Mesothelial cell of epicardium (in vitro differentiated cells): ENCODE measurements at regions not wholly inside any gene's neighbourhood (a gene's known extent, or its start where the extent isn't known, plus 50 kb on each side); places are given as distances from the start of the nearest gene placed in this dataset.

Source experiments
- DNase-seq, 2 experiments: peaks; one replicate each; pipeline ENCODE4 v3.0.0; 2021; ENCODE audit warnings: low spot score in 2 of 2; ENCODE audit not compliant: unreplicated experiment in 2 of 2
- H3K27ac Mint-ChIP-seq: 2 replicates; pipeline ENCODE4 v1.8.0; 2021; ENCODE audit warnings: mixed read lengths
- H3K27me3 Mint-ChIP-seq: 2 replicates; pipeline ENCODE4 v1.8.0; 2021; ENCODE audit warnings: low read depth, mixed read lengths
- H3K36me3 Mint-ChIP-seq: 2 replicates; pipeline ENCODE4 v1.8.0; 2021; ENCODE audit warnings: mixed read lengths
- H3K4me1 Mint-ChIP-seq: 2 replicates; pipeline ENCODE4 v1.8.0; 2021; ENCODE audit warnings: mixed read lengths
- H3K4me3 Mint-ChIP-seq: 2 replicates; pipeline ENCODE4 v1.8.0; 2021; ENCODE audit warnings: mild to moderate bottlenecking, moderate library complexity, mixed read lengths
- H3K9me3 Mint-ChIP-seq: 2 replicates; pipeline ENCODE4 v1.8.0; 2021; ENCODE audit warnings: mixed read lengths
- TF ChIP-seq, protein P1 (sequence below): fragments of 200-600 bp; sonication (generic); IDR thresholded peaks from one replicate; pipeline ENCODE4 v1.5.0; 2021; ENCODE audit warnings: antibody characterized with exemption; ENCODE audit not compliant: unreplicated experiment

DNA sequence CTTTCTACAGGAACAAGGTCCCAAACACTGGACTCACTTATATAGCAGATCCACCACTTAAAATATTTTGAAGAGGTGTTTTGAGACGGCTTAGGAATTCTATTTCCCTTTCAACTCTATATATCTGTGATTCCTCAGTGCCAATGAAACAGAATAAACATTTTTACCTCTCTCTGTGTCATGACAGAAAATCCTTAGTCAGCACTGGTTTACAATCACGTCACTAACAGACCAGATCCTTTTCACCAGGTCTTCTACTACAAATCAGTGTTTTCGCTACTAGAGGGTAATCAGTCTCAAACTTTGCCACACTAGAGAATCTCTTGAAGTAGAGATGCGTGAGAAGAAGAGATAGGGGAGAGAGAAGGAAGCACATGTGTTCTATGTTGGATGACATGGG is 325.6 kb downstream of the SS18 start:
- Mint-ChIP-seq H3K27ac (no peak overlapping the region), H3K4me1 (no peaks in the 10 kb centered on the region), H3K4me3 (no peak overlapping the region), H3K9me3 (peaks cover 10% of the 10 kb centered on the region), H3K27me3 (peaks cover 2% of the 10 kb centered on the region), H3K36me3 (no peaks in the 10 kb centered on the region)
- TF ChIP-seq, protein P1, sequence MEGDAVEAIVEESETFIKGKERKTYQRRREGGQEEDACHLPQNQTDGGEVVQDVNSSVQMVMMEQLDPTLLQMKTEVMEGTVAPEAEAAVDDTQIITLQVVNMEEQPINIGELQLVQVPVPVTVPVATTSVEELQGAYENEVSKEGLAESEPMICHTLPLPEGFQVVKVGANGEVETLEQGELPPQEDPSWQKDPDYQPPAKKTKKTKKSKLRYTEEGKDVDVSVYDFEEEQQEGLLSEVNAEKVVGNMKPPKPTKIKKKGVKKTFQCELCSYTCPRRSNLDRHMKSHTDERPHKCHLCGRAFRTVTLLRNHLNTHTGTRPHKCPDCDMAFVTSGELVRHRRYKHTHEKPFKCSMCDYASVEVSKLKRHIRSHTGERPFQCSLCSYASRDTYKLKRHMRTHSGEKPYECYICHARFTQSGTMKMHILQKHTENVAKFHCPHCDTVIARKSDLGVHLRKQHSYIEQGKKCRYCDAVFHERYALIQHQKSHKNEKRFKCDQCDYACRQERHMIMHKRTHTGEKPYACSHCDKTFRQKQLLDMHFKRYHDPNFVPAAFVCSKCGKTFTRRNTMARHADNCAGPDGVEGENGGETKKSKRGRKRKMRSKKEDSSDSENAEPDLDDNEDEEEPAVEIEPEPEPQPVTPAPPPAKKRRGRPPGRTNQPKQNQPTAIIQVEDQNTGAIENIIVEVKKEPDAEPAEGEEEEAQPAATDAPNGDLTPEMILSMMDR, result no peak
- DNase-seq, result no peak

DNA sequence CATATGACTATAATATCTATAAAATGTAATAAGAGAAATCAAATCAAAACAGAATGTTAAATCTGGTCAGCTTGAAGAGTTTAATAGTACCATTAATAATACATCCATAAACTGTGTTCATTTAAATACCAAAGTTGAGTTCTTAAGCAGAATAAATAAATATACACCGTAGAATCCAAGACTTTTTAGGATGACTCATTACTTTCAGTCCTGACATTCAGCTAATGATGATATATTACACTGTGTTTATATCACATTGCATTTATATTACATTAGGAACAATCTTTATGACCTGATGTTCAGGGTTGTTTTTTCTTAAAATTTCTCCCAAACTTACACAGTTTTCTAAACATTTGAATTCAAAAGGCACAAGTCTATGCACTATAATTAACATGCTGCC is 331.3 kb downstream of the SS18 start:
- Mint-ChIP-seq H3K27ac (no peak overlapping the region), H3K9me3 (peaks cover under 1% of the 10 kb centered on the region), H3K4me3 (no peak overlapping the region), H3K4me1 (no peaks in the 10 kb centered on the region), H3K27me3 (no peaks in the 10 kb centered on the region), H3K36me3 (no peaks in the 10 kb centered on the region)
- no peak for DNase-seq
- TF ChIP-seq, protein P1, result no peak

DNA sequence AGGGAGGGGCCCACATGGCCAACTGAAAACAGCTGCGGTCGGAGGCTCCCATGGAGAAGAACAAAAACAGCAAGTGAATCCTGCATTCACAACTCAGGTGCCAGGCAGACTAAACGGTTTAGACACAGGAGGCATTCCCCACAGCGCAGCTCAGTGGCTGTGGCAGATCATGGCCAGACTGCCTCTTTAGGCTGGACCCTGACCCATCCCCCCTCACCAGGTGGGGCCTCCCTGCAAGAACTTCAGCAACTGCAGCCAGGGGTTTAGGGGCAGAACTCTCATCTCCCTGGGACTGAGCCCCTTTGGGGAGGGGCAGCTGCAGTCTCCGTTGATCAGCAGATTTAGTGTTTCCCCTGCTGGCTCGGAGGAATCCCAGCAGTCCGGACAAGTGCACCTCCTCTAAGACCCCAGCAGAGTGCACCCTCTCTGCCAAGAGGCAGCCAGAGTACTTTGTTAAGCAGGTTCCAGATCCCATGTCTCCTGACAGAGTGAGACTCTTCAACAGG is 346.7 kb downstream of the SS18 start:
- TF ChIP-seq, protein P1, result no peak
- H3K9me3 Mint-ChIP-seq, result peaks cover 32% of the 10 kb centered on the region
- H3K27me3 Mint-ChIP-seq, result peaks cover 1% of the 10 kb centered on the region
- no peak overlapping the region for H3K27ac Mint-ChIP-seq
- peaks cover 3% of the 10 kb centered on the region for H3K36me3 Mint-ChIP-seq
- H3K4me1 Mint-ChIP-seq, result peaks cover 4% of the 10 kb centered on the region
- no peak overlapping the region for H3K4me3 Mint-ChIP-seq
- no peak for DNase-seq

GRCh38 chr18:25739376-25739775 is 351.0 kb downstream of the SS18 start:
- Mint-ChIP-seq H3K36me3 (no peaks in the 10 kb centered on the region), H3K9me3 (no peaks in the 10 kb centered on the region), H3K27ac (no peak overlapping the region), H3K27me3 (peaks cover 5% of the 10 kb centered on the region), H3K4me1 (peaks cover 4% of the 10 kb centered on the region), H3K4me3 (no peak overlapping the region)
- no peak for DNase-seq
- TF ChIP-seq, protein P1, result no peak

DNA sequence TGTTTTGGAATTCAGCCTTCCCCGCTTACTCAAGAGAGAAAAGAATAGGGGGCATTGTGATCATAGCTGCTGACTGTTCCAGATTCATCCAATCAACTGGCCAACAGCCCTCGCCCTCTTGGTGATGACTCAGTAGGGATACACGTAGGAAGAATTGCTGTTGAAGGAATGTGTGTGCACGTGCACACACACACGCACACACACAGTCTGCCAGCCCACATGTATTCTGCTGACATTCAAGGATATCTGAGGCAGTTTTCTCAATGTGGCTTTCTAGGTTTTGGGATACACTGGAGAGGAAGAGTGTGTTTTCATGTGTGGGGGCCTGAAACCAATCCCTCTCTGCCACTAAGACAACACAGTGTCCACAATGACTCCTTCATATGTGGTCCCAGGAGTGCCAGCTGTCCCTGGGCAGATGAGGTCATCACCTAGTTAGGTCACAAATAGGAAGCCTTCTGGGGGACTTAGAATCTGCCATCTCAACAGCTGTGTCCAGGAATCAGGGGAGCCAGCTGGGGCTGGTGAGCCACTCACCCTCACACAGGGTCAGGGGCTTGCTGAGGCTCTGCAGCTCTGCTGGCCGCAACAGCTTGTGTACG is 352.6 kb downstream of the SS18 start:
- no peak overlapping the region for H3K27ac Mint-ChIP-seq
- H3K36me3 Mint-ChIP-seq, result no peaks in the 10 kb centered on the region
- DNase-seq, result no peak
- H3K27me3 Mint-ChIP-seq, result peaks cover 5% of the 10 kb centered on the region
- H3K4me3 Mint-ChIP-seq, result no peak overlapping the region
- no peaks in the 10 kb centered on the region for H3K9me3 Mint-ChIP-seq
- TF ChIP-seq, protein P1, result no peak
- peaks cover 4% of the 10 kb centered on the region for H3K4me1 Mint-ChIP-seq
